ENCODE measurements at regions not wholly inside any gene's neighbourhood (a gene's known extent, or its start where the extent isn't known, plus 50 kb on each side); places are given as distances from the start of the nearest gene placed in this dataset.
"Not testable (repeated sequence)": the region's sequence is repeated elsewhere in the genome, so short reads cannot be mapped to it uniquely, and the experiment has no call there.

GRCh38 chr2:184197413-184197812, 400.9 kb upstream of the ZNF804A start:
- POLR2A ChIA-PET, result no interaction called here
- H3K27me3 ChIP-seq (ENCODE audit: control insufficient read depth, insufficient read depth, low read length), result no peaks in the 10 kb centered on the region
- no peak overlapping the region for H3K4me3 ChIP-seq (ENCODE audit: low read depth, low read length)
- DNase-seq (ENCODE audit: low read depth, low spot score), result no peak
- H3K27ac ChIP-seq (ENCODE audit: low read depth, low read length), result no peak overlapping the region
- H3K9me3 ChIP-seq (ENCODE audit: control insufficient read depth, insufficient read depth, low read length), result peaks cover 11% of the 10 kb centered on the region; the same call in 1 of the 2 replicates
- TF ChIP-seq, protein P1, sequence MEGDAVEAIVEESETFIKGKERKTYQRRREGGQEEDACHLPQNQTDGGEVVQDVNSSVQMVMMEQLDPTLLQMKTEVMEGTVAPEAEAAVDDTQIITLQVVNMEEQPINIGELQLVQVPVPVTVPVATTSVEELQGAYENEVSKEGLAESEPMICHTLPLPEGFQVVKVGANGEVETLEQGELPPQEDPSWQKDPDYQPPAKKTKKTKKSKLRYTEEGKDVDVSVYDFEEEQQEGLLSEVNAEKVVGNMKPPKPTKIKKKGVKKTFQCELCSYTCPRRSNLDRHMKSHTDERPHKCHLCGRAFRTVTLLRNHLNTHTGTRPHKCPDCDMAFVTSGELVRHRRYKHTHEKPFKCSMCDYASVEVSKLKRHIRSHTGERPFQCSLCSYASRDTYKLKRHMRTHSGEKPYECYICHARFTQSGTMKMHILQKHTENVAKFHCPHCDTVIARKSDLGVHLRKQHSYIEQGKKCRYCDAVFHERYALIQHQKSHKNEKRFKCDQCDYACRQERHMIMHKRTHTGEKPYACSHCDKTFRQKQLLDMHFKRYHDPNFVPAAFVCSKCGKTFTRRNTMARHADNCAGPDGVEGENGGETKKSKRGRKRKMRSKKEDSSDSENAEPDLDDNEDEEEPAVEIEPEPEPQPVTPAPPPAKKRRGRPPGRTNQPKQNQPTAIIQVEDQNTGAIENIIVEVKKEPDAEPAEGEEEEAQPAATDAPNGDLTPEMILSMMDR (IDR thresholded peaks at IDR 0.05; ENCODE audit: low read depth, low read length), result no peak
- CTCF ChIA-PET, result no interaction called here

DNA sequence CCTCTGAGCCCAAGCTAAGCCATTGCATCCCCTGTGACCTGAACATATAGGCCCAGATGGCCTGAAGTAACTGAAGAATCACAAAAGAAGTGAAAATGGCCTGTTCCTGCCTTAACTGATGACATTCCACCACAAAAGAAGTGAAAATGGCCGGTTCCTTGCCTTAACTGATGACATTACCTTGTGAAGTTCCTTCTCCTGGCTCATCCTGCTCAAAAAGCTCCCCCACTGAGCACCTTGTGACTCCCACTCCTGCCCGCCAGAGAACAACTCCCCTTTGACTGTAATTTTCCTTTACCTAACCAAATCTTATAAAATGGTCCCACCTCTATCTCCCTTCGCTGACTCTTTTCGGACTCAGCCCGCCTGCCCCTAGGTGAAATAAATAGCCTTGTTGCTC, 399.5 kb upstream of the ZNF804A start:
- DNase-seq (ENCODE audit: low read depth, low spot score); CTCF ChIA-PET; H3K4me3 ChIP-seq (ENCODE audit: low read depth, low read length); H3K27ac ChIP-seq (ENCODE audit: low read depth, low read length); H3K27me3 ChIP-seq (ENCODE audit: control insufficient read depth, insufficient read depth, low read length); POLR2A ChIA-PET: not testable (repeated sequence)
- peaks cover 11% of the 10 kb centered on the region; the same call in 1 of the 2 replicates for H3K9me3 ChIP-seq (ENCODE audit: control insufficient read depth, insufficient read depth, low read length)

DNA sequence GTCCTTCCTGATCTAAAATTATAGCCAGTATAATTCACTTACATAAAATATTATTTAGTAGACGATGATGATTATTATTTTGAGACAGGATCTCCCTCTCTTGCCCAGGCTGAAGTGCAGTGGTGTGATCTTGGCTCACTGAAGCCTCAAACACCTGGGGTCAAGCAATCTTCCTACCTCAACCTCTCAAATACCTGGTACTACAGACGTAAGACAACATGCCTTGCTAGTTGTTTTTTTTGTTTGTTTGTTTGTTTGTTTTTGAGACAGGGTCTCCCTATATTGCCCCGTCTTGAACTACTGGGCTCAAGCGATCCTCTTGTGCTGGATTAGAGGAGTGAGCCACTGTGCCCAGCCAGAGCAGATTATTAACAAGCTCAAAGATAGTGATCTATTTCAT, 399.1 kb upstream of the ZNF804A start:
- H3K4me3 ChIP-seq (ENCODE audit: low read depth, low read length), result no peak overlapping the region
- DNase-seq (ENCODE audit: low read depth, low spot score), result no peak
- no peak overlapping the region for H3K27ac ChIP-seq (ENCODE audit: low read depth, low read length)
- TF ChIP-seq, protein P1 (IDR thresholded peaks at IDR 0.05; ENCODE audit: low read depth, low read length), result no peak
- H3K27me3 ChIP-seq (ENCODE audit: control insufficient read depth, insufficient read depth, low read length), result no peaks in the 10 kb centered on the region
- peaks cover 14% of the 10 kb centered on the region for H3K9me3 ChIP-seq (ENCODE audit: control insufficient read depth, insufficient read depth, low read length)
- CTCF ChIA-PET, result no interaction called here
- POLR2A ChIA-PET, result no interaction called here

DNA sequence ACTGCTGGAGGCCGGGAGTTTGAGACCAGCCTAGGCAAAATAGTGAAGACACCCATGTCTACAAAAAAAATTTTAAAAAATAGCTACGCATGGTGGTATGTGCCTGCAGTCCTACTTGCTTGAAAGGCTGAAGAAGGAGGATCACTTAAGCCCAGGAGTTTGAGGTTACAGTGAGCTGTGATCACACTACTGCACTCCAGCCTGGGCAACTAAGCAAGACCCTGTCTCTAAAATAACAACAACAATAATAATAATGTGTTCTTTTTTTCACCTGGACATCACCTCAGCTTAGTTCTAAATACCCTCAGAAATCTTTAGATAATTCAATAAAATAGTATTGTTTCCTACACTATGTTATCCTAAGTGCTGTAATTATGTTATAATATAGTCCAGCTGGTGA, 397.1 kb upstream of the ZNF804A start:
- TF ChIP-seq, protein P1 (IDR thresholded peaks at IDR 0.05; ENCODE audit: low read depth, low read length), result no peak
- ChIA-PET POLR2A (no interaction called here), CTCF (no interaction called here)
- H3K27me3 ChIP-seq (ENCODE audit: control insufficient read depth, insufficient read depth, low read length), result no peaks in the 10 kb centered on the region
- no peak overlapping the region for H3K27ac ChIP-seq (ENCODE audit: low read depth, low read length)
- H3K4me3 ChIP-seq (ENCODE audit: low read depth, low read length), result no peak overlapping the region
- DNase-seq (ENCODE audit: low read depth, low spot score), result no peak
- peaks cover 15% of the 10 kb centered on the region for H3K9me3 ChIP-seq (ENCODE audit: control insufficient read depth, insufficient read depth, low read length)

- Histone ChIP-seq H3K4me3 (ENCODE audit: low read depth, low read length) (no peak overlapping the region), H3K9me3 (ENCODE audit: control insufficient read depth, insufficient read depth, low read length) (peaks cover 11% of the 10 kb centered on the region), H3K27me3 (ENCODE audit: control insufficient read depth, insufficient read depth, low read length) (no peaks in the 10 kb centered on the region), H3K27ac (ENCODE audit: low read depth, low read length) (no peak overlapping the region)
- no peak for DNase-seq (ENCODE audit: low read depth, low spot score)
- ChIA-PET POLR2A (no interaction called here), CTCF (no interaction called here)
- TF ChIP-seq, protein P1 (IDR thresholded peaks at IDR 0.05; ENCODE audit: low read depth, low read length), result no peak
Measured at GRCh38 chr2:184203661-184204060, 394.7 kb upstream of the ZNF804A start.

DNA sequence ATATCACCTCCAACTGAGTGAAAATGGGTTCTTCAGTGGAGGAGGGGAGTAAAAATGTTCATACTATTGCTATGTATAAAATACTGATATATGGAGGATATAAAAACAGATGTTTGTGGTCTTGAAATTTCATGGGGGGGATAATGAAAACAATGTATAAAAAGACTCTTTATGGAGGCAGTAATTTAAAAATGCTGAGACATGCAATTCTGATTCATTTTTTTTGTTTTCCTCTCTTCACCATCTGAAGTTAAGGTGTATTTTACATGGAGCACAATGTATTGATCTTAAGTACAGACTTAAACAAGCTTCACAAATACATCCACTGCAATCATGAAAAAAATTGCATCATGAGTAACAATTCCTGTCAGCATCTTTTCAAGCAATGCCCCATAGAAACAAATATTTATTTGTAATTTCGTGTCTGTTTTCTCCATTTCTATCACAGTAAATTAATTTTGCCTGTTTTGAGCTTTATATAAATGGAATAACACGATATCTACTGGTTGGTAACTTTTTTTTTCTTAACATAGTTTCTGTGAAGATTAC, 393.2 kb upstream of the ZNF804A start:
- Histone ChIP-seq H3K4me3 (ENCODE audit: low read depth, low read length) (no peak overlapping the region), H3K27ac (ENCODE audit: low read depth, low read length) (no peak overlapping the region), H3K27me3 (ENCODE audit: control insufficient read depth, insufficient read depth, low read length) (no peaks in the 10 kb centered on the region), H3K9me3 (ENCODE audit: control insufficient read depth, insufficient read depth, low read length) (peaks cover 8% of the 10 kb centered on the region; the same call in 1 of the 2 replicates)
- no peak for DNase-seq (ENCODE audit: low read depth, low spot score)
- TF ChIP-seq, protein P1 (IDR thresholded peaks at IDR 0.05; ENCODE audit: low read depth, low read length), result no peak
- POLR2A ChIA-PET, result no interaction called here
- CTCF ChIA-PET, result no interaction called here
